B cell (primary cell): ENCODE measurements at regions not wholly inside any gene's neighbourhood (a gene's known extent, or its start where the extent isn't known, plus 50 kb on each side); places are given as distances from the start of the nearest gene placed in this dataset.
"Not testable (repeated sequence)": the region's sequence is repeated elsewhere in the genome, so short reads cannot be mapped to it uniquely, and the experiment has no call there.

ENCODE experiments used
- ATAC-seq: fragments of 200-7000 bp; cut with Tn5 transposase; one replicate; pipeline ENCODE4 v1.10.0; 2021; ENCODE audit warnings: low read depth, mild to moderate bottlenecking, moderate number of reproducible peaks, moderate library complexity
- CTCF ChIA-PET: fragments of 350-600 bp; sonication (Branson Sonifier 250); formaldehyde crosslinking; loops from one replicate; lab custom pipeline; 2021; ENCODE audit warnings: antibody characterized with exemption, inconsistent platforms; lab: Charles Lee
- POLR2A ChIA-PET: fragments of 350-600 bp; sonication (Branson Sonifier 250); formaldehyde crosslinking; loops from one replicate; lab custom pipeline; 2021; ENCODE audit warnings: antibody characterized with exemption; lab: Charles Lee
- DNase-seq: peaks from one replicate; pipeline ENCODE4 v3.0.0; 2013
- H2AFZ ChIP-seq: 2 replicates; pipeline ENCODE4 v1.6.1; 2012; ENCODE audit warnings: mild to moderate bottlenecking, low read depth, low read length; ENCODE audit not compliant: insufficient read depth, poor library complexity, severe bottlenecking
- H3K27ac ChIP-seq, 2 donors: 1 replicate in 1 of 2; 2 replicates in 1 of 2; pipeline ENCODE4 v1.5.1; 2012 to 2013; ENCODE audit warnings: low read length in 2 of 2, mild to moderate bottlenecking in 2 of 2, moderate library complexity in 1 of 2
- H3K27me3 ChIP-seq, 4 experiments: fragments of 200-600 bp in 1 of 4; sonication (generic) in 1 of 4; replicated peaks in 1 of 4; 1 replicate in 2 of 4; 2 replicates in 2 of 4; pipeline versions ENCODE4 v1.6.1 to v1.7.0; 2013 to 2016; ENCODE audit warnings: low read length in 3 of 4, mild to moderate bottlenecking in 2 of 4, mixed read lengths in 1 of 4, moderate library complexity in 1 of 4; ENCODE audit not compliant: insufficient read depth in 4 of 4, control insufficient read depth in 3 of 4; ENCODE audit errors: control extremely low read depth in 1 of 4
- H3K36me3 ChIP-seq, 2 experiments: replicated peaks in 1 of 2; 1 replicate in 1 of 2; 2 replicates in 1 of 2; pipeline versions ENCODE4 v1.6.1 to v1.7.1; 2013; ENCODE audit warnings: low read length in 1 of 2; ENCODE audit not compliant: insufficient read depth in 2 of 2, control insufficient read depth in 1 of 2; ENCODE audit errors: control extremely low read depth in 1 of 2, extremely low read depth in 1 of 2
- H3K4me1 ChIP-seq, 2 donors: fragments of 200-600 bp in 1 of 2; sonication (generic) in 1 of 2; 1 replicate in 1 of 2; 2 replicates in 1 of 2; pipeline versions ENCODE4 v1.5.1 to v1.6.1; 2013 to 2017; ENCODE audit warnings: low read length in 2 of 2; ENCODE audit not compliant: control insufficient read depth in 2 of 2, insufficient read depth in 2 of 2
- H3K4me2 ChIP-seq: replicated peaks from 2 replicates; pipeline ENCODE3; 2012; ENCODE audit warnings: mild to moderate bottlenecking, low read depth, low read length; ENCODE audit not compliant: poor library complexity, severe bottlenecking
- H3K4me3 ChIP-seq, 5 experiments: fragments of 200-600 bp in 1 of 5; sonication (generic) in 1 of 5; 1 replicate in 3 of 5; 2 replicates in 2 of 5; pipeline versions ENCODE4 v1.5.1 to v1.7.0; 2011 to 2016; ENCODE audit warnings: low read length in 4 of 5, mild to moderate bottlenecking in 4 of 5, low read depth in 2 of 5, control low read depth in 1 of 5, moderate library complexity in 1 of 5; ENCODE audit not compliant: insufficient read depth in 1 of 5; ENCODE audit errors: control extremely low read depth in 1 of 5, extremely low read depth in 1 of 5
- H3K79me2 ChIP-seq: fragments of 200-600 bp; sonication (generic); one replicate; pipeline ENCODE4 v1.6.0; 2016; ENCODE audit warnings: low read length; ENCODE audit not compliant: control insufficient read depth, insufficient read depth
- H3K9ac ChIP-seq: fragments of 200-600 bp; sonication (generic); 2 replicates; pipeline ENCODE4 v1.6.1; 2017; ENCODE audit warnings: mild to moderate bottlenecking, low read length, moderate library complexity
- H3K9me3 ChIP-seq, 3 donors: one replicate each; pipeline versions ENCODE4 v1.6.1 to v1.7.1; 2013; ENCODE audit warnings: low read length in 2 of 3; ENCODE audit not compliant: control insufficient read depth in 2 of 3, insufficient read depth in 1 of 3; ENCODE audit errors: control extremely low read depth in 1 of 3
- H4K20me1 ChIP-seq: 2 replicates; pipeline ENCODE4 v1.6.0; 2012; ENCODE audit warnings: mild to moderate bottlenecking, low read length; ENCODE audit not compliant: insufficient read depth, control insufficient read depth, poor library complexity, severe bottlenecking
- H3K27ac Mint-ChIP-seq: one replicate; pipeline ENCODE4 v1.8.0; 2021; ENCODE audit warnings: mixed read lengths
- H3K27me3 Mint-ChIP-seq: one replicate; pipeline ENCODE4 v1.8.0; 2021; ENCODE audit warnings: mixed read lengths
- H3K4me1 Mint-ChIP-seq: one replicate; pipeline ENCODE4 v1.8.0; 2021; ENCODE audit warnings: mixed read lengths
- H3K4me3 Mint-ChIP-seq: one replicate; pipeline ENCODE4 v1.8.0; 2021; ENCODE audit warnings: mixed read lengths
- H3K9me3 Mint-ChIP-seq: one replicate; pipeline ENCODE4 v1.8.0; 2022; ENCODE audit warnings: mixed read lengths; ENCODE audit not compliant: insufficient read depth
- CTCF ChIP-seq: fragments of 200-600 bp; IDR thresholded peaks from one replicate; pipeline ENCODE4 v1.8.0; 2022; ENCODE audit warnings: antibody characterized with exemption, mild to moderate bottlenecking
- EZH2 ChIP-seq: IDR thresholded peaks from 2 replicates; pipeline ENCODE4 v1.6.1; 2012; ENCODE audit warnings: borderline replicate concordance, low read depth, mild to moderate bottlenecking, moderate library complexity, low read length; ENCODE audit not compliant: insufficient read depth, poor library complexity, severe bottlenecking
- WGBS: methylation state at CpG from one replicate; pipeline ENCODE4 v1.1.5; 2013; ENCODE audit warnings: missing lambda C conversion rate; ENCODE audit not compliant: insufficient coverage; 5-methylcytosine and 5-hydroxymethylcytosine counted together
- intact Hi-C: fragments of 100-400 bp; cut with micrococcal nuclease; formaldehyde crosslinking; loops from one replicate; pipeline ENCODE4 v1.10.0; 2022

GRCh38 chr2:118421648-118422047, 333.4 kb downstream of the INSIG2 start:
- intact Hi-C loops, result no loop called here
- H3K4me3 Mint-ChIP-seq, result no peak overlapping the region
- peaks cover 10% of the 10 kb centered on the region for H3K27me3 Mint-ChIP-seq
- Histone ChIP-seq H3K4me2 (no peak overlapping the region), H3K27me3 (peaks cover 0 to 3% (median 0%) of the 10 kb centered on the region in 4 experiments), H3K4me1 (no peaks in the 10 kb centered on the region), H2AFZ (no peak overlapping the region), H3K4me3 (no peak overlapping the region), H3K9me3 (peaks cover 0 to 2% (median 0%) of the 10 kb centered on the region in 3 donors), H3K36me3 (no peaks in the 10 kb centered on the region), H3K9ac (no peak overlapping the region), H4K20me1 (no peaks in the 10 kb centered on the region), H3K27ac (no peak overlapping the region), H3K79me2 (no peaks in the 10 kb centered on the region)
- POLR2A ChIA-PET, result no interaction called here
- DNase-seq, result no peak
- CTCF ChIA-PET, result no interaction called here
- no peak overlapping the region for H3K27ac Mint-ChIP-seq
- TF ChIP-seq CTCF (no peak), EZH2 (no peak)
- H3K9me3 Mint-ChIP-seq, result no peaks in the 10 kb centered on the region
- 100% methylated on average over 1 of the region's 3 CpGs for WGBS
- no peaks in the 10 kb centered on the region for H3K4me1 Mint-ChIP-seq
- no peak for ATAC-seq

GRCh38 chr2:118417406-118418120, 329.3 kb downstream of the INSIG2 start:
- Histone ChIP-seq H3K4me2 (no peak overlapping the region), H3K9ac (no peak overlapping the region), H2AFZ (no peak overlapping the region), H3K9me3 (peaks cover 0 to 3% (median 0%) of the 10 kb centered on the region in 3 donors), H3K79me2 (no peaks in the 10 kb centered on the region), H3K4me3 (no peak overlapping the region), H3K36me3 (no peaks in the 10 kb centered on the region), H3K27ac (no peak overlapping the region), H4K20me1 (no peaks in the 10 kb centered on the region), H3K27me3 (peaks cover 0 to 3% (median 0%) of the 10 kb centered on the region in 4 experiments), H3K4me1 (no peaks in the 10 kb centered on the region)
- ChIA-PET CTCF (no interaction called here), POLR2A (no interaction called here)
- ATAC-seq (no peak), DNase-seq (no peak)
- no peaks in the 10 kb centered on the region for H3K9me3 Mint-ChIP-seq
- no peak overlapping the region for H3K4me3 Mint-ChIP-seq
- peaks cover 5% of the 10 kb centered on the region for H3K27me3 Mint-ChIP-seq
- no peaks in the 10 kb centered on the region for H3K4me1 Mint-ChIP-seq
- 100% methylated on average over 2 of the region's 3 CpGs for WGBS
- intact Hi-C loops, result no loop called here
- TF ChIP-seq EZH2 (no peak), CTCF (no peak)
- no peak overlapping the region for H3K27ac Mint-ChIP-seq

DNA sequence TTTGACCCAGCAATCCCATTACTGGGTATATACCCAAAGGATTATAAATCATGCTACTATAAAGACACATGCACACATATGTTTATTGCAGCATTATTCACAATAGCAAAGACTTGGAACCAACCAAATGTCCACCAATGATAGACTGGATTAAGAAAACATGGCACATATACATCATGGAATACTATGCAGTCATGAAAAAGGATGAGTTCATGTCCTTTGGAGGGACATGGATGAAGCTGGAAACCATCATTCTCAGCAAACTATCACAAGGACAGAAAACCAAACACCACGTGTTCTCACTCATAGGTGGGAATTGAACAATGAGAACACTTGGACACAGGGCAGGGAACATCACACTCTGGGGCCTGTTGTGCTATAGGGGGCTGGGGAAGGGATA, 326.9 kb downstream of the INSIG2 start:
- DNase-seq, H3K9me3 Mint-ChIP-seq, H3K27me3 Mint-ChIP-seq, intact Hi-C loops, H3K4me1 ChIP-seq, CTCF ChIA-PET, H4K20me1 ChIP-seq, H3K27ac Mint-ChIP-seq, H3K36me3 ChIP-seq, H3K4me3 ChIP-seq, POLR2A ChIA-PET, H2AFZ ChIP-seq, ATAC-seq, H3K4me1 Mint-ChIP-seq, H3K9me3 ChIP-seq, H3K79me2 ChIP-seq, H3K9ac ChIP-seq, H3K4me3 Mint-ChIP-seq, H3K4me2 ChIP-seq, H3K27me3 ChIP-seq, H3K27ac ChIP-seq: not testable (repeated sequence)
- no CpG with 5 or more reads among the region's 1 CpG for WGBS
